GM21717 (cell line): ENCODE measurements at regions not wholly inside any gene's neighbourhood (a gene's known extent, or its start where the extent isn't known, plus 50 kb on each side); places are given as distances from the start of the nearest gene placed in this dataset.

Experiments
- ATAC-seq: cut with Tn5 transposase; IDR thresholded peaks from one replicate; pipeline ENCODE4 v1.9.1; 2021; ENCODE audit warnings: mild to moderate bottlenecking, moderate library complexity; ENCODE audit not compliant: unreplicated experiment

DNA sequence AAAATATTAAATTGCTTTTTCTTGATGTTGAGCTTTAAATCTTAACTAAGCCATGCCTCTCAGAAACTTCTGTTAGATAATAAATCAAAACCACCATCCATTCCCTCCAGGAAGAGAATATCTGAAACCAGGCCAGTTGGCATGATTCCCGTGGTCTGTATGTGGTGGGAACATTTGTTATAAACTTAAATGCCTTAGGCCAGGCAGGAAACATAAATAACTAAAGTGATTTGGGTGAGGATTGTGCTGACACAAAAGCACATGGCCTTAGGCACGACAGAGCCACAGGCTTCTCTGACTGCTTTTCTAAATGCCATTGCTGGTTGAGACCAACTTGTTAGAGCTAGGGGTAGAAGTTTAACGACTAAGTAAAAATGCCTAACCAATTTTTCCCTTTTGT, 255.9 kb downstream of the GABRG2 start:
- no peak for ATAC-seq

GRCh38 chr5:162324328-162324727, 256.8 kb downstream of the GABRG2 start:
- ATAC-seq: no peak

- ATAC-seq: no peak
Measured at GRCh38 chr5:162325143-162325727, 257.7 kb downstream of the GABRG2 start.

GRCh38 chr5:162334944-162335343, 267.4 kb downstream of the GABRG2 start:
- ATAC-seq: no peak

- no peak for ATAC-seq
Measured at GRCh38 chr5:162360373-162360931, 292.9 kb downstream of the GABRG2 start.

GRCh38 chr5:162372256-162372655, 304.7 kb downstream of the GABRG2 start:
- no peak for ATAC-seq

DNA sequence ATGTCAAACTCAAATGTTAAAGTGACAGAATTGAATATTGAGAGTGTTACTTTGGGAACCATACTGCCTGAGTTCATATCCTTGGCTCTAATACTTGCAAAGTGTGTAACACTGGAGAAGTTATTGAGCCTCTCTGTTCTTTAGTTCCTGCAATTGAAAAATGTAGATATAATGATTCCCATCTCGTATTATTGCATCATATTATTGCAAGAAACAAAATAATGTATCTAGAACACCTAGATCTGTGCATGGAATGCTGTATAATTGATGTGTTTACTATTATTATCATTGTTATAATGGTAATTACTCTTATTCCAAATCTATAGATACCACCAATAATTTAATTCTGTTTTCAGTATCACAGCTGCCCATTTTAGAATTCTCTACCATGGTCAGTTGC, 310.3 kb downstream of the GABRG2 start:
- no peak for ATAC-seq

DNA sequence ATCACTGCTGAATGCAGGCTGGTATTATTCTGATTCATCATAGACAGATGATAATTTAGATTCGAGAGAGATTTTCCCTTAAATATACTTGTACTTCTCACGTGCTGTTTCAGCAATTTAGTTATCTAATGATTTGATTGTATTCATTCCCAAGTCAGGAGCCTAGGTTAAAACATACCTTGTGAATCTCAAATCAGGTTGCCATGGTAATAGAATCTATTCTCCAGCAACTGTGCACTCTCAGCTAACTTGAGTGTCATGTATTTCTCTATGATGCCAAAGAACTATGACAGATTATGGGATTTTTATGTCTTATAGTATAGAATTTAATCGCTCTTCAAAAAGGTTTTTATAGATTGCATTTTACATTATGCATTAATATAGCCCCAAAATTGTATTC, 315.3 kb downstream of the GABRG2 start:
- ATAC-seq: no peak

DNA sequence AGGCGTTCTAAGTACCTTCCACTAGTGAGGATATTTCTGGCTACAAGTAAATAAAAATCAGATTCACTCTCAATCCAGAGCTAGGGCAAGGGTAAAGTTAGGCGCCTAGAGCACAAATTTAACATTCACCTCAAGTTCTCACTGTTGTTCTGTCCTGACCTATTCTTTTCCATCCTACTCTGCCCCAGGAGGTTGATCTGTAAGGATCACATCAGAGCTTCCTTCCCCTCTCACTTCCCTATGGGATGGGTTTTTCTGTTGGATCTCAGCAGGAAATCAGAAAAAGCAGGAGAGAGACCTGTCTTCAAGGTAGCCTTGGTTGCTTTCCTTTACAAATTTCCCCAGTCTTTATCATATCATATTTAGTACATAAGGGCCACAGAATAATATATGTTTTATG, 316.7 kb downstream of the GABRG2 start:
- no peak for ATAC-seq

GRCh38 chr5:162391833-162392232, 324.3 kb downstream of the GABRG2 start:
- no peak for ATAC-seq

GRCh38 chr5:162392336-162392735, 324.8 kb downstream of the GABRG2 start:
- ATAC-seq: no peak

DNA sequence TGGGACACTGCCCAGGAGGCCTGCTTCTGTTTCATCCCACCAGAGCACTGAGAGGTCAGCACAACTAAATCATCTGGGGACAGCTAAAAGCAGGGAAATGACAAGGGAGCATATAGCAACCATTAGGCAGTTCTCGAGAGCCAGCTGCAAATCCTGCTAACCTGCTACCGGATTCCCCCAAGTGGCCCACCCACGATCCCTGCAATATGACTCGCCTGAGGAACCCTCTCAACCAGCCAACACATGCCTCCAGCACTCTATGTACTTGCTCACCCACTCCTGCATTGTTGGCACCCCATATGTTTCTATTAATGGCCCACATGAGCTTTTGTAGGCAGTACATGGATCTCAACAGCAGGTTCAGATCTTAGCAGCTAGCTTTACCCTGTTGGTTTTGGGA, 326.0 kb downstream of the GABRG2 start:
- ATAC-seq: no peak

DNA sequence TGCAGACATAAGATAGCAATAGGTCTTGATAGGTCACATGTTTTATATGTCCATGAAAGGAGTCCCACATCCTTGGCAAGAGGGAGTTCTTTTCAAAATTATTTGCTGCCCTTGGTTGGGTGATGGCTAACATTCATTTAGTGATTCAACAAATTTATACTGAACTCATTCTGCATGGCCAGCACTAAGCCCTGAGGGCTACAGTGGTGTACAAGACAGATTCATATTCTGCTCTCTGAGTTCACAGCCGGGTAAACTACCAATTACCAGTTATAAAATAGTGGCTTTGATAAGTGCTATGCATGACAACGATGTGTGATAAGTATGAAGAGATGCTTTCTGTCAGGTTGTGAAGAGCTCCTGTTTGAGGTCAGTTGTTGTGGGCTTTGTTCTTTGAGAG, 340.0 kb downstream of the GABRG2 start:
- no peak for ATAC-seq

- no peak for ATAC-seq
Measured at GRCh38 chr5:162410365-162410764, 342.8 kb downstream of the GABRG2 start.

GRCh38 chr5:162429142-162429541, 361.6 kb downstream of the GABRG2 start:
- no peak for ATAC-seq

DNA sequence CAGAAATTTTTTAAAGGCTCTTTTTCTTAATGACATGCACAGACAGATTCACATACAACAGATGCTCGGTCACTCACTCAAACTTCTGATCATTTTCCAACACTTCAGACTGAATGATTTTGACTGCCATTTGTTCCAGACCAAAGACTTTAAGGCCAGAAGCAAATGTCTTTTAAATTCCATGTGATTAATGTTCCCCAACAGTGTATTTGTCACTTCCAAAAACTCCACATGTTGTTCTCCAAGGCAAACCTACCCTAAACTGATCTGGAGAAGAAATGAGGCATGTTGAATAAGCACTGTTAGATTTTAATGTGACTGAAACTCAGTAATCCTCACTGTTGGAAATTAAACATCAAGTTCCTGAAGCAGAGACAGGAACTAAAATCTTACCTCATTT, 366.7 kb downstream of the GABRG2 start:
- ATAC-seq: no peak

GRCh38 chr5:162436055-162436454, 368.5 kb downstream of the GABRG2 start:
- no peak for ATAC-seq

GRCh38 chr5:162444129-162444762, 376.7 kb downstream of the GABRG2 start:
- ATAC-seq: no peak

DNA sequence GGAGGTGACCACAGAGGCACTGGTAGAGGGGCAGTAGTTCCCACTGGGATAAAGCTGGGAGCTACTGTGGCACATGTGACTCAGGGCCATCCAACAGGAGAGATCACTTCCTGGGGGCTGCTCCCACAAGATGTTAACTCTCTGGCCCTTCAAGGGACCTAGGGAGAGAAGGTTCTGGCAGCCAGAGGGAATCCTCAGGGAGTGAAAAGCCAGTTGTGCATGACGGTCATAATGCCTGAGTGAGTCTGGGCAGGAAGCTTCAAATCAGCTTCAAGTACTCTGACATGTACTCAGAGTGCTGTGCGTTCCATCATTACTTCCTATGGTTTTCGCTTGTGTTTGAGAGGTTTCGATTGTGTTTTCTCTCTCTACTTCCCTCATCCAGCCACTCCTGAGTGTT, 388.5 kb downstream of the GABRG2 start:
- no peak for ATAC-seq

GRCh38 chr5:162466011-162466410, 398.4 kb downstream of the GABRG2 start:
- ATAC-seq: no peak

GRCh38 chr5:162473041-162473714, 405.6 kb downstream of the GABRG2 start:
- no peak for ATAC-seq

DNA sequence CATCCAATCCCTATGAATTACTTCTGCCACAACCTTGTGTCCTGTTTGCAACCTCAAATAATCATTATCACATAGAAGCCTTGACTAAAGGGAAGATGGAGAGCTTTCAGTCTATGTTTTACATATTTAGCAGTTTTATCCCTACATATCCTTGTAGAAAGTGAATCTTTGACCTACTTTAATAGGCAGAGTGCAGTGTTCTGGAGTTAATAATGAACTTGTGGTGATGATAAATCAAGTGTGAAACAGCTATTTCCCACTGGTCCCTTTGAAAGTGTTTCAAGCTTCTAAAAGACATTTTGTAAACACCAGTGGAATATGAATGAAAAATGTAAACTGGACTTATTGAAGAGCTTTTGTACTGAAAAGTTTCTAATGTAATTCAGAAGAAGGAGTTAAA, 406.7 kb downstream of the GABRG2 start:
- ATAC-seq: no peak
